ENCODE measurements at regions not wholly inside any gene's neighbourhood (a gene's known extent, or its start where the extent isn't known, plus 50 kb on each side); places are given as distances from the start of the nearest gene placed in this dataset.

DNA sequence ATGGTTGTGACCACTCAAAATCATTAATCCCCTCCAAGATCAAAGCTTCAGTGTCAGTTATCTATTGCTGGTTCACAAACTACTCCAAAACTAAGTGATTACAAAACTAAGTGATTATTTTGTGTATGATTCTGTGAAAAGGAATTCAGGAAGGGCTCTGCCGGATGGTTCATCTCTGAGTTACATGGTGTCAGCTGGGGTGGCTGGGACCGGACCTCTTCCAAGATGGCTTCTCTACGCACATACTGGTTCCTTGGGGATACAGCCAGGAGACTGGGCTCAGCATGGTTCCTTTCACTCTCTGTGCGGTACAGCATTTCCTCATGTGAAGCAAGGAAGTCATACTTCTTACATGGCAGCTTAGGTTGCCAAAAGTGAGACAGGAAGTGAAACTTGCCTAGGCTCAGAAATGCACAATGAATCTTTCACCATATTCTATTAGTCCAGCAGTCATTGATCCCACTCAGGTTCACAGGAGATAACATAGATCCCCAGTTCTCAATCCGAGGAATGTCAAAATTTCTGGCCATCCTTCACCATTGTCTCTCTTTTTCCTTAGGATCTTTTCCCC is 97.9 kb upstream of the IRX6 start:
- Histone ChIP-seq H3K27me3 (ENCODE audit: control insufficient read depth in 1 of 2, insufficient read depth in 2 of 2, low read length in 1 of 2) (no peaks in the 10 kb centered on the region), H3K4me1 (ENCODE audit: control insufficient read depth in 1 of 2, insufficient read depth in 2 of 2, low read length in 2 of 2) (no peaks in the 10 kb centered on the region), H3K27ac (ENCODE audit: low read depth in 1 of 2, low read length in 2 of 2) (no peak overlapping the region), H3K36me3 (ENCODE audit: control insufficient read depth in 1 of 2, insufficient read depth in 2 of 2, low read length in 1 of 2) (no peaks in the 10 kb centered on the region), H3K4me3 (ENCODE audit: low read length in 2 of 2) (no peak overlapping the region), H3K9me3 (ENCODE audit: control insufficient read depth, low read length) (peaks cover 1% of the 10 kb centered on the region)
- ATAC-seq (ENCODE audit: low FRiP score) (no peak), DNase-seq (no peak)
- WGBS, 2 donors: 70 to 79% methylated on average over 5 of the region's 5 CpGs
- intact Hi-C loops (cut with DNase I): no loop called here

DNA sequence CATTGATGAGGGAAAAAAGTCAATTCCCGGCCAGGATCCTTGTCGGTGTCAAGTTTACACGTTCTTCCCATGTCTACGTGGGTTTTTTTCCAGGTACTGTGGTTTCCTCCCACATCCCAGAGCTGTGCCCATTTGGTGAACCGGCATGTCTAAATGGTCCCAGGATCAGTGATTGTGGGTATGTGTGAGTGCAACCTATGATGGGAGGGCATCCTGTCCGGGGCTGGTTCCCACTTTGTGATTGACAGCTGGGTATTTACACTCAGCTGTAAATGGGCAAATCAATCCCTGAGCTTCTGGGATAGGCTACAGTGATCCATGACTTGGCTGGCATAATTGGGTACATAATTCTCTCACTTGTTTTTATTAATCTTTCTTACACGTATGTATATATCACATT is 91.2 kb upstream of the IRX6 start:
- Histone ChIP-seq H3K4me1 (ENCODE audit: control insufficient read depth in 1 of 2, insufficient read depth in 2 of 2, low read length in 2 of 2) (no peaks in the 10 kb centered on the region), H3K27me3 (ENCODE audit: control insufficient read depth in 1 of 2, insufficient read depth in 2 of 2, low read length in 1 of 2) (no peaks in the 10 kb centered on the region), H3K36me3 (ENCODE audit: control insufficient read depth in 1 of 2, insufficient read depth in 2 of 2, low read length in 1 of 2) (no peaks in the 10 kb centered on the region), H3K9me3 (ENCODE audit: control insufficient read depth, low read length) (peaks cover 1% of the 10 kb centered on the region), H3K4me3 (ENCODE audit: low read length in 2 of 2) (no peak overlapping the region), H3K27ac (ENCODE audit: low read depth in 1 of 2, low read length in 2 of 2) (no peak overlapping the region)
- ATAC-seq (ENCODE audit: low FRiP score): no peak
- WGBS, 2 donors: 71 to 73% methylated on average over 7 of the region's 7 CpGs
- intact Hi-C loops (cut with DNase I): no loop called here
- DNase-seq: no peak

DNA sequence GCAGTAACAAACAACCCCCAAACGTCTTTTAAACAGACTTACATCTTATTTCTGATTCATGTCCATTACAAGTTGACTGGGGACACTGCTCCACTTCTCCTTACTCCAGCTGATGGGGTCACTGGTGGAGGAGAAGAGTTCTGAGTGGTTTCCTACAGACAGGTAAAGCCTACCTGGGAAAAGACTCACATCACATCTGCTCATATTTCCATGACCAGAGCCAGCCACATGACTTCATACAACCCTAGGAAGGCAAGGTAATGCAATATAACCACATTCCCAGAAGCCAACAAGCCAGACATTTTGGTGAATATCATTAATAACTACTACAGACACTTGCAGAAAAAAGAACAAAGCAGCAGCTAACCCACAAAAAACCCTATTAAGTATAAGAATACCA is 90.5 kb upstream of the IRX6 start:
- Histone ChIP-seq H3K4me1 (ENCODE audit: control insufficient read depth in 1 of 2, insufficient read depth in 2 of 2, low read length in 2 of 2) (no peaks in the 10 kb centered on the region), H3K36me3 (ENCODE audit: control insufficient read depth in 1 of 2, insufficient read depth in 2 of 2, low read length in 1 of 2) (no peaks in the 10 kb centered on the region), H3K4me3 (ENCODE audit: low read length in 2 of 2) (no peak overlapping the region), H3K9me3 (ENCODE audit: control insufficient read depth, low read length) (peaks cover 1% of the 10 kb centered on the region), H3K27me3 (ENCODE audit: control insufficient read depth in 1 of 2, insufficient read depth in 2 of 2, low read length in 1 of 2) (no peaks in the 10 kb centered on the region), H3K27ac (ENCODE audit: low read depth in 1 of 2, low read length in 2 of 2) (no peak overlapping the region)
- ATAC-seq (ENCODE audit: low FRiP score) (no peak), DNase-seq (no peak)
- intact Hi-C loops (cut with DNase I): no loop called here
- WGBS, 2 donors: 13 to 21% methylated on average over 1 of the region's 1 CpG

DNA sequence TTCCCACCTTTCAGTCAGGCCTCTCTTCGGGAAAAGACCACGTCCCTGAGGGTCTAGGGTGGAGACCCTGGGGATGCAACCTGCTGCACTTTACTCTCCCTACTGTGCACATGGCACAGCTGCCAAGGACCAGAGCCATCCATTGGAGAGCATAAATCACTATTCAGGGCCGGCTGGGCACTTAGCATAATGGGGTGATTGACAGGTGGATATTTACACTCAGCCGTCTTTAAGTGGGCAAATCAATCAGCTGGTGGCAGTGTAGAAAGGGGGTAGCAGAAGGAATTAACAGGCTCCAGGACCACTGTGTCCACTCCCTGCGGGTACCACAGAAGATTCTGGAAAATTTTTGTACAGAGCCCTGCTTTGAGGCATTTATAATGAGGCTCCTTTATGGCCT is 87.3 kb upstream of the IRX6 start:
- peaks cover 1% of the 10 kb centered on the region for H3K9me3 ChIP-seq (ENCODE audit: control insufficient read depth, low read length)
- no peak overlapping the region for H3K27ac ChIP-seq (ENCODE audit: low read depth in 1 of 2, low read length in 2 of 2)
- no peaks in the 10 kb centered on the region for H3K36me3 ChIP-seq (ENCODE audit: control insufficient read depth in 1 of 2, insufficient read depth in 2 of 2, low read length in 1 of 2)
- WGBS, 2 donors: 50 to 51% methylated on average over 5 of the region's 5 CpGs
- DNase-seq (no peak), ATAC-seq (ENCODE audit: low FRiP score) (no peak)
- H3K27me3 ChIP-seq (ENCODE audit: control insufficient read depth in 1 of 2, insufficient read depth in 2 of 2, low read length in 1 of 2): no peaks in the 10 kb centered on the region
- H3K4me1 ChIP-seq (ENCODE audit: control insufficient read depth in 1 of 2, insufficient read depth in 2 of 2, low read length in 2 of 2): no peaks in the 10 kb centered on the region
- H3K4me3 ChIP-seq (ENCODE audit: low read length in 2 of 2): no peak overlapping the region
- intact Hi-C loops (cut with DNase I): no loop called here

DNA sequence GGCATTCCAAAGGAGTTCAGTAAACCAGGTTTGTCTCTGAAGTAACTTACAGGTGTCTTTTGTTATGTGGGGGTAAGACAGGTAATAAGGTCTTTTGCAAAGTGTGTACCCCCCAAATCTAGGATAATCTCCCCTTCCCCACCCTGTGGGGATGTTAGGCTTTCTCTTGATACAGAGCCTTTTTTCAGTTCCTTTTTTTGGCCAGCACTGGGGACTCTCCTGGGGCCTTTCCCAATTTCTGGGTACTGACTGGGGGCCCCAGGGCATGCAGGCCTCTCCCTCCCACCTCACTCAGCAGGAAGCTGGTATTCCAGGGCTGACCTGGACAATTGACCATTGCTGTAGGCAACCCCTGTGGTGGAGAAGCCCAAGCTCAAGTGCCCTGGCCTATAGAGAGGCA is 84.3 kb upstream of the IRX6 start:
- Histone ChIP-seq H3K4me1 (ENCODE audit: control insufficient read depth in 1 of 2, insufficient read depth in 2 of 2, low read length in 2 of 2) (no peaks in the 10 kb centered on the region), H3K27ac (ENCODE audit: low read depth in 1 of 2, low read length in 2 of 2) (no peak overlapping the region), H3K27me3 (ENCODE audit: control insufficient read depth in 1 of 2, insufficient read depth in 2 of 2, low read length in 1 of 2) (no peaks in the 10 kb centered on the region), H3K36me3 (ENCODE audit: control insufficient read depth in 1 of 2, insufficient read depth in 2 of 2, low read length in 1 of 2) (no peaks in the 10 kb centered on the region), H3K4me3 (ENCODE audit: low read length in 2 of 2) (no peak overlapping the region), H3K9me3 (ENCODE audit: control insufficient read depth, low read length) (no peaks in the 10 kb centered on the region)
- intact Hi-C loops (cut with DNase I): no loop called here
- no peak for ATAC-seq (ENCODE audit: low FRiP score)
- no peak for DNase-seq

DNA sequence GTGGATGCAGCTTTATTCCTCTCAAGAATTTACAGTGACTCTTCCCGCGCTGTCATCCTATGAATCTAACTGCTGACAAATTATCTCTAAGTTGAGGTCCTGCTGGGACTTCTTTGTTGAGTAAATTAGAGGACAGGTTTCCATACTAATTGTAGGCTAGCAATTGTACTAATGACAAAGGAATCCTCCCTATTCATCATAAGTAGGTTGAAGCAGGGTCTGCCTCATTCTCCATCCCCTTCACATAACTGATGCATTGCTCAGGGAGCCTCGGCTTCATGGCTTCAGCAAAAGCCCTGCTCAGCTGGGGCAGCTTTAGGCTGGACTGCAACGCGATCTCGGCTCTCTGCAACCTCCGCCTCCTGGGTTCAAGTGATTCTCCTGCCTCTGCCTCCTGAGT is 83.1 kb upstream of the IRX6 start:
- Histone ChIP-seq H3K27ac (ENCODE audit: low read depth in 1 of 2, low read length in 2 of 2) (no peak overlapping the region), H3K9me3 (ENCODE audit: control insufficient read depth, low read length) (no peaks in the 10 kb centered on the region), H3K4me1 (ENCODE audit: control insufficient read depth in 1 of 2, insufficient read depth in 2 of 2, low read length in 2 of 2) (no peaks in the 10 kb centered on the region), H3K27me3 (ENCODE audit: control insufficient read depth in 1 of 2, insufficient read depth in 2 of 2, low read length in 1 of 2) (no peaks in the 10 kb centered on the region), H3K36me3 (ENCODE audit: control insufficient read depth in 1 of 2, insufficient read depth in 2 of 2, low read length in 1 of 2) (no peaks in the 10 kb centered on the region), H3K4me3 (ENCODE audit: low read length in 2 of 2) (no peak overlapping the region)
- intact Hi-C loops (cut with DNase I): no loop called here
- no peak for DNase-seq
- no peak for ATAC-seq (ENCODE audit: low FRiP score)
- 70 to 71% methylated on average over 7 of the region's 7 CpGs for WGBS, 2 donors

DNA sequence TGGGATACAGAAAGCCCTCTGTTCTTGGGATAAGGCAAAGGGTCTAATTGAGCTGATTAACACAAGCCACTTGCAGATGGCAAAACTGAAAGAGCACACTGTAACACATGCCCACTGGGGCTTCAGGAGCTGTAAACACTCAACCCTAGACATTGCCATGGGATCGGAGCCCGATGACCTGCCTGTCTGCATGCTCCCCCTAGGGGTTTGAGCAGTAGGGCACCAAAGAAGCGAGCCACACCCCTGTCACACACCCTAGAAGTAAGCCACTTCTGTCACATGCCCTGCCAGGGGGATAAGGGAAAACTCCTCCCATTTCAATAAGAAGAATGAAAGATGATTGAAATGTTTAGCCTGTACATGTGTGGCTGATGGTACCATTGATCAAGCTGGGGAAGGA is 81.3 kb upstream of the IRX6 start:
- Histone ChIP-seq H3K4me3 (ENCODE audit: low read length in 2 of 2) (no peak overlapping the region), H3K9me3 (ENCODE audit: control insufficient read depth, low read length) (no peaks in the 10 kb centered on the region), H3K27me3 (ENCODE audit: control insufficient read depth in 1 of 2, insufficient read depth in 2 of 2, low read length in 1 of 2) (no peaks in the 10 kb centered on the region), H3K36me3 (ENCODE audit: control insufficient read depth in 1 of 2, insufficient read depth in 2 of 2, low read length in 1 of 2) (no peaks in the 10 kb centered on the region), H3K27ac (ENCODE audit: low read depth in 1 of 2, low read length in 2 of 2) (no peak overlapping the region), H3K4me1 (ENCODE audit: control insufficient read depth in 1 of 2, insufficient read depth in 2 of 2, low read length in 2 of 2) (no peaks in the 10 kb centered on the region)
- WGBS, 2 donors: 66 to 69% methylated on average over 3 of the region's 3 CpGs
- ATAC-seq (ENCODE audit: low FRiP score) (no peak), DNase-seq (no peak)
- intact Hi-C loops (cut with DNase I): no loop called here

DNA sequence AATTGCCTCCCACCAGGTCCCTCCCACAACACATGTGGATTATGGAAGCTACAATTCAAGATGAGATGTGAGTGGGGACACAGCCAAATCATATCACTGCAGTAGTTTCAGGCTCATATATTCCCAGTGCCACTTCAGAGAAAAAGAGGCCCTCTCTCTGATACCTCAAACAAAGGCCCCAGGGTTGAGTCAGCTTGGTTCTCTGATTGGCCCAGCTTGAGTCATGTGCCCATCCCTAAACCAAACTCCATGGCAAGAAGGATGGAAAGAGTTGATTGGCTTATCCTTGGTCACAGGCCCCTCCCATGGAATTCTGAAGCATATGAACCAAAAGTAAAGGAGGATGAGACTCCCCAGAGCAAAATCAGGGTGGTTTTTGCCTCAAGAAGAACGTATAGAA is 75.9 kb upstream of the IRX6 start:
- no peaks in the 10 kb centered on the region for H3K9me3 ChIP-seq (ENCODE audit: control insufficient read depth, low read length)
- WGBS, 2 donors: 65 to 70% methylated on average over 1 of the region's 1 CpG
- intact Hi-C loops (cut with DNase I): no loop called here
- no peak overlapping the region for H3K4me3 ChIP-seq (ENCODE audit: low read length in 2 of 2)
- no peaks in the 10 kb centered on the region for H3K27me3 ChIP-seq (ENCODE audit: control insufficient read depth in 1 of 2, insufficient read depth in 2 of 2, low read length in 1 of 2)
- H3K4me1 ChIP-seq (ENCODE audit: control insufficient read depth in 1 of 2, insufficient read depth in 2 of 2, low read length in 2 of 2): no peaks in the 10 kb centered on the region
- no peak overlapping the region for H3K27ac ChIP-seq (ENCODE audit: low read depth in 1 of 2, low read length in 2 of 2)
- DNase-seq: no peak
- no peak for ATAC-seq (ENCODE audit: low FRiP score)
- H3K36me3 ChIP-seq (ENCODE audit: control insufficient read depth in 1 of 2, insufficient read depth in 2 of 2, low read length in 1 of 2): no peaks in the 10 kb centered on the region

DNA sequence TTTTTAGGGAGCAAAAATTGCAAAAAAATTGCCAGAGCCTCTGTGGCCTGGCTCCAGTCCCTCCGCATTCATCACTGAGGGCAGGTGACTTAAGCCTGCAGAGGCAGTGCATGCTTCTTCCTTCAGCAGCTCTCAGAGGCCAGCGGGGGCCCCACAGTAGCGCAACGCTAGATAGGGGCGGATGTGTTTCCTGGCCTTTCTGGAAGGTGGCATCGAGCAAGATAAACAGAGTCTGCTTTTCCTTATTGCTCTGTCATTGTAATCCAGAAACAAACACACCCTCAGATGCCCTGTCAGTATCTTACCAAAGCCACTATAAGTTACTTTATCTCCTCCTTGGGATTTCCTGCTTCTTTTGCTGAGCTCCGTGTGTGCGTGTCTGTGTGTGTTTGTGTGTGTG is 75.5 kb upstream of the IRX6 start:
- Histone ChIP-seq H3K4me1 (ENCODE audit: control insufficient read depth in 1 of 2, insufficient read depth in 2 of 2, low read length in 2 of 2) (no peaks in the 10 kb centered on the region), H3K27me3 (ENCODE audit: control insufficient read depth in 1 of 2, insufficient read depth in 2 of 2, low read length in 1 of 2) (no peaks in the 10 kb centered on the region), H3K36me3 (ENCODE audit: control insufficient read depth in 1 of 2, insufficient read depth in 2 of 2, low read length in 1 of 2) (no peaks in the 10 kb centered on the region), H3K27ac (ENCODE audit: low read depth in 1 of 2, low read length in 2 of 2) (no peak overlapping the region), H3K9me3 (ENCODE audit: control insufficient read depth, low read length) (no peaks in the 10 kb centered on the region), H3K4me3 (ENCODE audit: low read length in 2 of 2) (no peak overlapping the region)
- 65 to 73% methylated on average over 8 of the region's 8 CpGs for WGBS, 2 donors
- DNase-seq (no peak), ATAC-seq (ENCODE audit: low FRiP score) (no peak)
- intact Hi-C loops (cut with DNase I): no loop called here
